ENCODE measurements at regions not wholly inside any gene's neighbourhood (a gene's known extent, or its start where the extent isn't known, plus 50 kb on each side); places are given as distances from the start of the nearest gene placed in this dataset.

DNA sequence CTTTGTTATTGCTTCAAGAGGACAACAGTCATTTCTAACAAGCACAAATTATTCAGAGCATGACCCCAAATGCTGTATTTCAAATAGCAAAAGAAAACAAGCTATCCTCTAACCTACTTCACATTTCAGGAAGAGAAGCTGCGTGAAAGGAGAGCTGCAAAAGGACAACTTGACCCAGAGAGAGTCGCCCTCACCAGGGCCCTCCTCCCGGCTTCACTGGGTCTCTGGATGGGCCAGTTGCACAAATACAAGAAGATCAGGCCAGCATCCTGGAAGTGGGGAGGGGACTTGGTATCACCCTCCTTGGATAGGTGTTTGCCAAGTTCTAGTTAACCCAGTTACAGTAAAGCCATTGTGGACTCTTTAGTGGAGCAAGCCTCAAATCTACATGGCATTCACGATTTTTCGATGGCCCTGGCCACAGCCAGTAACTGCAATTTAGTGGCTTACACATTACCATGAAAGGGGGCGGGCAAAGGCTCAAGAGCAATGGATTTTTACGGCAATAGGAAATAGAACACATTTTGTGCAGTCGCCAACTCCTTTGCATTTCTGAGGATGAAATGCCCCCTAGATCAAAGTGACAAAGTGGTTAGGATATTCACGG, 166.9 kb upstream of the DIO2 start:
- H3K36me3 ChIP-seq (ENCODE audit: insufficient read depth, low read length, poor library complexity, severe bottlenecking): no peaks in the 10 kb centered on the region
- intact Hi-C loops (cut with micrococcal nuclease; ENCODE audit: unreplicated experiment): no loop called here
- POLR2A ChIA-PET (ENCODE audit: low non-redundant PET): no interaction called here

DNA sequence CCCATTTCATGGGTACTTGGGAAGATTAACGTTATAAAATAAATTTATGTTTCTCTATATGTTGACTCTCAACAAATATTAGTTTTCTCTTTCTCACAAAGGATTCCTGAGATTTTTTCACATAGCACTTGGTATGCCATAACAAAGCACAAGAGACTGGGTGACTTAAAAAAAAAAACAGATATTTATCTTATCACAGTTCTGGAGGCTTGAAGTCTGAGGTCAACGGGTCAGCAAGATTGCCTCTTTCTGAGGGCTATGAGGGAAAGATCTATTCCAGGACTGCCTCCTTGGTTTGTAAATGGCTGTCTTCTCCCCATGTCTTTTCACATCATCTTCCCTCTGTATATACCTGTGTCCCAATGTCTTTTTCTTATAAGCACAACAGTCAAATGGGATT, 153.5 kb upstream of the DIO2 start:
- no TSS peak for BruUV-seq (replicated peaks)

More for the DNA sequence above, 166.9 kb upstream of the DIO2 start:
- no peak overlapping the region for H3K27ac ChIP-seq (ENCODE audit: low read depth, low read length, poor library complexity, severe bottlenecking)
- TF ChIP-seq, protein P1, sequence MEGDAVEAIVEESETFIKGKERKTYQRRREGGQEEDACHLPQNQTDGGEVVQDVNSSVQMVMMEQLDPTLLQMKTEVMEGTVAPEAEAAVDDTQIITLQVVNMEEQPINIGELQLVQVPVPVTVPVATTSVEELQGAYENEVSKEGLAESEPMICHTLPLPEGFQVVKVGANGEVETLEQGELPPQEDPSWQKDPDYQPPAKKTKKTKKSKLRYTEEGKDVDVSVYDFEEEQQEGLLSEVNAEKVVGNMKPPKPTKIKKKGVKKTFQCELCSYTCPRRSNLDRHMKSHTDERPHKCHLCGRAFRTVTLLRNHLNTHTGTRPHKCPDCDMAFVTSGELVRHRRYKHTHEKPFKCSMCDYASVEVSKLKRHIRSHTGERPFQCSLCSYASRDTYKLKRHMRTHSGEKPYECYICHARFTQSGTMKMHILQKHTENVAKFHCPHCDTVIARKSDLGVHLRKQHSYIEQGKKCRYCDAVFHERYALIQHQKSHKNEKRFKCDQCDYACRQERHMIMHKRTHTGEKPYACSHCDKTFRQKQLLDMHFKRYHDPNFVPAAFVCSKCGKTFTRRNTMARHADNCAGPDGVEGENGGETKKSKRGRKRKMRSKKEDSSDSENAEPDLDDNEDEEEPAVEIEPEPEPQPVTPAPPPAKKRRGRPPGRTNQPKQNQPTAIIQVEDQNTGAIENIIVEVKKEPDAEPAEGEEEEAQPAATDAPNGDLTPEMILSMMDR (conservative IDR thresholded peaks at IDR 0.05; ENCODE audit: low read depth, low read length): no peak
- no peak for TF ChIP-seq EZH2 (IDR thresholded peaks at IDR 0.05; ENCODE audit: borderline replicate concordance, low read depth, low read length, poor library complexity, severe bottlenecking)
- no peaks in the 10 kb centered on the region for H3K9me3 ChIP-seq (ENCODE audit: low read depth, low read length, poor library complexity, severe bottlenecking)
- H3K4me1 ChIP-seq (ENCODE audit: insufficient read depth, low read length, poor library complexity, severe bottlenecking): no peaks in the 10 kb centered on the region
- H3K27me3 ChIP-seq (replicated peaks; ENCODE audit: insufficient read depth, low read depth, low read length, poor library complexity): no peaks in the 10 kb centered on the region
- DNase-seq (ENCODE audit: low spot score): no peak
- CTCF ChIA-PET: no interaction called here
- no peak overlapping the region for H3K4me3 ChIP-seq (ENCODE audit: low read depth, low read length, poor library complexity, severe bottlenecking)
- BruUV-seq (replicated peaks): no TSS peak

DNA sequence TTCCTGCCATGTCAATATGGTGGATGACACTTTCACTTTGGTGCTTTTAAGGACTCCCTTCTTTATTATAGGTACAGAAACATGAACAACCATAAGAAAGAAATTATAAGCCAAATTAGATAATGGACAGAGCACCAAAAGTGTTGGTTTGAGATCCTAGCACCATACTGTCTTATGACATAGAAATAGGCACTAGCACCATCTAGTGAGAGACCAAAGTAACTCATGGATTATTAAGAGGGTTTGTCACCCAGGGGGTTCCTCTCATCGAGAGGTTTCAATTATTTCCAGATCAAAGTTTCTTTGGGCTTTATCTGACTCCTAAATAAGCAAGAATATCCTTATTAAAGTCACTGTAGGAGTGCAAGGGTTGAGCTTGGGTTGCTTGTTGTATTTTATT, 153.0 kb upstream of the DIO2 start:
- intact Hi-C loops (cut with micrococcal nuclease; ENCODE audit: unreplicated experiment): loop anchor here (1.0 to 10.0 kb wide), 5 partner anchors 151 to 1429 kb away; no protein-coding TSS in a partner anchor
- no peaks in the 10 kb centered on the region for H3K9me3 ChIP-seq (ENCODE audit: low read depth, low read length, poor library complexity, severe bottlenecking)
- BruUV-seq (replicated peaks): no TSS peak
- H3K4me3 ChIP-seq (ENCODE audit: low read depth, low read length, poor library complexity, severe bottlenecking): no peak overlapping the region
- CTCF ChIA-PET: no interaction called here
- TF ChIP-seq, protein P1 (conservative IDR thresholded peaks at IDR 0.05; ENCODE audit: low read depth, low read length): peak; percentile 57
- TF ChIP-seq EZH2 (IDR thresholded peaks at IDR 0.05; ENCODE audit: borderline replicate concordance, low read depth, low read length, poor library complexity, severe bottlenecking): no peak
- no peaks in the 10 kb centered on the region for H3K27me3 ChIP-seq (replicated peaks; ENCODE audit: insufficient read depth, low read depth, low read length, poor library complexity)
- no peaks in the 10 kb centered on the region for H3K36me3 ChIP-seq (ENCODE audit: insufficient read depth, low read length, poor library complexity, severe bottlenecking)
- no peak overlapping the region for H3K27ac ChIP-seq (ENCODE audit: low read depth, low read length, poor library complexity, severe bottlenecking)
- POLR2A ChIA-PET (ENCODE audit: low non-redundant PET): no interaction called here
- peak; percentile 48 for DNase-seq (ENCODE audit: low spot score)
- H3K4me1 ChIP-seq (ENCODE audit: insufficient read depth, low read length, poor library complexity, severe bottlenecking): no peaks in the 10 kb centered on the region

More for the DNA sequence above, 153.5 kb upstream of the DIO2 start:
- Histone ChIP-seq H3K36me3 (ENCODE audit: insufficient read depth, low read length, poor library complexity, severe bottlenecking) (no peaks in the 10 kb centered on the region), H3K9me3 (ENCODE audit: low read depth, low read length, poor library complexity, severe bottlenecking) (no peaks in the 10 kb centered on the region), H3K4me1 (ENCODE audit: insufficient read depth, low read length, poor library complexity, severe bottlenecking) (no peaks in the 10 kb centered on the region), H3K4me3 (ENCODE audit: low read depth, low read length, poor library complexity, severe bottlenecking) (no peak overlapping the region), H3K27me3 (replicated peaks; ENCODE audit: insufficient read depth, low read depth, low read length, poor library complexity) (no peaks in the 10 kb centered on the region), H3K27ac (ENCODE audit: low read depth, low read length, poor library complexity, severe bottlenecking) (no peak overlapping the region)
- no peak for DNase-seq (ENCODE audit: low spot score)
- ChIA-PET POLR2A (ENCODE audit: low non-redundant PET) (no interaction called here), CTCF (no interaction called here)
- TF ChIP-seq, protein P1 (conservative IDR thresholded peaks at IDR 0.05; ENCODE audit: low read depth, low read length): no peak
- TF ChIP-seq EZH2 (IDR thresholded peaks at IDR 0.05; ENCODE audit: borderline replicate concordance, low read depth, low read length, poor library complexity, severe bottlenecking): no peak
- intact Hi-C loops (cut with micrococcal nuclease; ENCODE audit: unreplicated experiment): loop anchor here (1.0 to 10.0 kb wide), 6 partner anchors 152 to 1430 kb away; no protein-coding TSS in a partner anchor
